ENCODE measurements at regions not wholly inside any gene's neighbourhood (a gene's known extent, or its start where the extent isn't known, plus 50 kb on each side); places are given as distances from the start of the nearest gene placed in this dataset.

DNA sequence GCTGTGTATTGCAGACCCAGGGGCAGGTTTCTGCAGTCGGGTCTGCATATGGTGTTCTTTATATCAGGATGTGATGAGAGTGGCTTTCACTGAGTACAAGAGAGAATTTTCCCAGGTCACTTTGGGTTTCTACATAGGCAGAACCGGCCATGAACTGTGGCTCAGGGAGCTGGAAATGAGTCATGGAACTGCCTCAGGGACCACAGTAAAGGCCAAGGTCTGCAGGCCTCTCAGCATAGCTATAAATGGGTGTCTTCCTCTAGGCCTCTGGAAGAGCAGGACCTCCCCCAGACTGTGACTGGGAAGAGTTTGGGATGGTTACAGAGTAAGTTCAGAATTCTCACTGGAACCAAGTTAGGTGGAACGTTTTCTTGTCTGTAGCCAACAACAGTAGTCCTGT lies 51.8 kb upstream of the ZNF681 start:
- Mint-ChIP-seq H3K27ac (no peak overlapping the region), H3K9me3 (peaks cover 84% of the 10 kb centered on the region), H3K27me3 (ENCODE audit: low read depth, poor library complexity) (no peaks in the 10 kb centered on the region), H3K4me1 (no peaks in the 10 kb centered on the region), H3K36me3 (ENCODE audit: low read depth) (peaks cover 94% of the 10 kb centered on the region), H3K4me3 (no peak overlapping the region)
- TF ChIP-seq, protein P1, sequence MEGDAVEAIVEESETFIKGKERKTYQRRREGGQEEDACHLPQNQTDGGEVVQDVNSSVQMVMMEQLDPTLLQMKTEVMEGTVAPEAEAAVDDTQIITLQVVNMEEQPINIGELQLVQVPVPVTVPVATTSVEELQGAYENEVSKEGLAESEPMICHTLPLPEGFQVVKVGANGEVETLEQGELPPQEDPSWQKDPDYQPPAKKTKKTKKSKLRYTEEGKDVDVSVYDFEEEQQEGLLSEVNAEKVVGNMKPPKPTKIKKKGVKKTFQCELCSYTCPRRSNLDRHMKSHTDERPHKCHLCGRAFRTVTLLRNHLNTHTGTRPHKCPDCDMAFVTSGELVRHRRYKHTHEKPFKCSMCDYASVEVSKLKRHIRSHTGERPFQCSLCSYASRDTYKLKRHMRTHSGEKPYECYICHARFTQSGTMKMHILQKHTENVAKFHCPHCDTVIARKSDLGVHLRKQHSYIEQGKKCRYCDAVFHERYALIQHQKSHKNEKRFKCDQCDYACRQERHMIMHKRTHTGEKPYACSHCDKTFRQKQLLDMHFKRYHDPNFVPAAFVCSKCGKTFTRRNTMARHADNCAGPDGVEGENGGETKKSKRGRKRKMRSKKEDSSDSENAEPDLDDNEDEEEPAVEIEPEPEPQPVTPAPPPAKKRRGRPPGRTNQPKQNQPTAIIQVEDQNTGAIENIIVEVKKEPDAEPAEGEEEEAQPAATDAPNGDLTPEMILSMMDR (IDR thresholded peaks at IDR 0.05): no peak
- DNase-seq: no peak

Data from nephron progenitor cell (in vitro differentiated cells).